DND-41 (cell line): ENCODE measurements at regions not wholly inside any gene's neighbourhood (a gene's known extent, or its start where the extent isn't known, plus 50 kb on each side); places are given as distances from the start of the nearest gene placed in this dataset.

Experiments used
- ATAC-seq: fragments of 200-7000 bp; cut with Tn5 transposase; 3 replicates; pipeline ENCODE4 v1.9.1; 2021; ENCODE audit warnings: low read depth; ENCODE audit not compliant: insufficient read depth
- DNase-seq: peaks from one replicate; pipeline ENCODE4 v3.0.0-alpha.2; 2020
- H2AFZ ChIP-seq: 2 replicates; pipeline ENCODE4 v1.6.0; 2012; ENCODE audit warnings: low read depth, low read length
- H3K27ac ChIP-seq: 2 replicates; pipeline ENCODE4 v1.5.1; 2012; ENCODE audit warnings: low read length, inconsistent platforms
- H3K27me3 ChIP-seq: fragments of 200-600 bp; sonication (generic); 2 replicates; pipeline ENCODE4 v1.6.0; 2012; ENCODE audit warnings: low read length, mild to moderate bottlenecking, inconsistent platforms; ENCODE audit not compliant: insufficient read depth, poor library complexity
- H3K36me3 ChIP-seq: 2 replicates; pipeline ENCODE4 v1.5.1; 2012; ENCODE audit warnings: low read length, inconsistent platforms; ENCODE audit not compliant: insufficient read depth
- H3K4me1 ChIP-seq: 2 replicates; pipeline ENCODE4 v1.5.1; 2012; ENCODE audit warnings: mild to moderate bottlenecking, low read length; ENCODE audit not compliant: insufficient read depth
- H3K4me2 ChIP-seq: 2 replicates; pipeline ENCODE4 v1.6.0; 2012; ENCODE audit warnings: mild to moderate bottlenecking, moderate library complexity, low read length, inconsistent platforms; ENCODE audit not compliant: insufficient read depth
- H3K4me3 ChIP-seq, 2 experiments: fragments of 200-600 bp in 1 of 2; shearing (Covaris generic) in 1 of 2; 2 replicates each; pipeline ENCODE4 v1.5.1; 2012 to 2016; ENCODE audit warnings: inconsistent platforms in 2 of 2, low read length in 2 of 2, mild to moderate bottlenecking in 2 of 2, low read depth in 1 of 2, moderate library complexity in 1 of 2
- H3K79me2 ChIP-seq: 2 replicates; pipeline ENCODE4 v1.6.0; 2012; ENCODE audit warnings: low read length, inconsistent platforms; ENCODE audit not compliant: insufficient read depth
- H3K9ac ChIP-seq: 2 replicates; pipeline ENCODE4 v1.6.0; 2012; ENCODE audit warnings: low read depth, mild to moderate bottlenecking, inconsistent platforms, low read length, moderate library complexity
- H3K9me3 ChIP-seq: 2 replicates; pipeline ENCODE4 v1.5.1; 2012; ENCODE audit warnings: low read length, moderate library complexity, mild to moderate bottlenecking, inconsistent platforms; ENCODE audit not compliant: insufficient read depth, severe bottlenecking
- H4K20me1 ChIP-seq: 2 replicates; pipeline ENCODE4 v1.6.0; 2012; ENCODE audit warnings: low read length; ENCODE audit not compliant: insufficient read depth
- EZH2 ChIP-seq: IDR thresholded peaks from 3 replicates; pipeline ENCODE4 v1.6.1; 2012; ENCODE audit warnings: borderline replicate concordance, low read depth, mild to moderate bottlenecking, moderate library complexity, low read length, inconsistent platforms; ENCODE audit not compliant: severe bottlenecking
- TF ChIP-seq, protein P1 (sequence below): IDR thresholded peaks from 2 replicates; pipeline ENCODE4 v1.5.1; 2012; ENCODE audit warnings: borderline replicate concordance, low read length, moderate library complexity, mild to moderate bottlenecking; ENCODE audit not compliant: poor library complexity, severe bottlenecking; ENCODE audit errors: extremely low read depth

DNA sequence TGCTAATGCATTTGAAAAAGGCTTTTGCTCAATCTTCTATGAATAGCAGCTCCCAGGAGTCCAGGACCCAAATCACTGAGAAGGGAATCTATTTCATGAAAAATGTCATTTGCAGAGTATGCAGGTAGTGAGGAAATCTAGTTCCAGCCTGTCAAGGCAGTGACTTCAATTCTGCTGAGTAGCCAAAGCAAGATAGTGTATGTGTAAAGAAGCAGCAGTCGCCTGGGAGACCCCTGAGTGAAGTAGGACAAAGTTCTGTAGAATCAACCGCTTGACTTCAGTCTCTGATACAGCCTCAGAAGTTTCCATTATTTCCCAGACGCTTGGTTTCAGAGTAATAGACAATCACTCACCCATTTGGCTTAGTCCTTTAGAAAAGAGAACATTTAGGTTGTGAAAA lies 435.6 kb upstream of the LRFN5 start:
- no peaks in the 10 kb centered on the region for H3K27me3 ChIP-seq
- TF ChIP-seq EZH2: no peak
- TF ChIP-seq, protein P1, sequence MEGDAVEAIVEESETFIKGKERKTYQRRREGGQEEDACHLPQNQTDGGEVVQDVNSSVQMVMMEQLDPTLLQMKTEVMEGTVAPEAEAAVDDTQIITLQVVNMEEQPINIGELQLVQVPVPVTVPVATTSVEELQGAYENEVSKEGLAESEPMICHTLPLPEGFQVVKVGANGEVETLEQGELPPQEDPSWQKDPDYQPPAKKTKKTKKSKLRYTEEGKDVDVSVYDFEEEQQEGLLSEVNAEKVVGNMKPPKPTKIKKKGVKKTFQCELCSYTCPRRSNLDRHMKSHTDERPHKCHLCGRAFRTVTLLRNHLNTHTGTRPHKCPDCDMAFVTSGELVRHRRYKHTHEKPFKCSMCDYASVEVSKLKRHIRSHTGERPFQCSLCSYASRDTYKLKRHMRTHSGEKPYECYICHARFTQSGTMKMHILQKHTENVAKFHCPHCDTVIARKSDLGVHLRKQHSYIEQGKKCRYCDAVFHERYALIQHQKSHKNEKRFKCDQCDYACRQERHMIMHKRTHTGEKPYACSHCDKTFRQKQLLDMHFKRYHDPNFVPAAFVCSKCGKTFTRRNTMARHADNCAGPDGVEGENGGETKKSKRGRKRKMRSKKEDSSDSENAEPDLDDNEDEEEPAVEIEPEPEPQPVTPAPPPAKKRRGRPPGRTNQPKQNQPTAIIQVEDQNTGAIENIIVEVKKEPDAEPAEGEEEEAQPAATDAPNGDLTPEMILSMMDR: no peak
- H3K4me1 ChIP-seq: no peaks in the 10 kb centered on the region
- ATAC-seq (no peak), DNase-seq (no peak)
- no peaks in the 10 kb centered on the region for H3K79me2 ChIP-seq
- no peak overlapping the region for H2AFZ ChIP-seq
- no peak overlapping the region for H3K4me2 ChIP-seq
- no peaks in the 10 kb centered on the region for H3K9me3 ChIP-seq
- H3K9ac ChIP-seq: no peak overlapping the region
- H3K36me3 ChIP-seq: no peaks in the 10 kb centered on the region
- H3K4me3 ChIP-seq: no peak overlapping the region
- H4K20me1 ChIP-seq: no peaks in the 10 kb centered on the region
- no peak overlapping the region for H3K27ac ChIP-seq

DNA sequence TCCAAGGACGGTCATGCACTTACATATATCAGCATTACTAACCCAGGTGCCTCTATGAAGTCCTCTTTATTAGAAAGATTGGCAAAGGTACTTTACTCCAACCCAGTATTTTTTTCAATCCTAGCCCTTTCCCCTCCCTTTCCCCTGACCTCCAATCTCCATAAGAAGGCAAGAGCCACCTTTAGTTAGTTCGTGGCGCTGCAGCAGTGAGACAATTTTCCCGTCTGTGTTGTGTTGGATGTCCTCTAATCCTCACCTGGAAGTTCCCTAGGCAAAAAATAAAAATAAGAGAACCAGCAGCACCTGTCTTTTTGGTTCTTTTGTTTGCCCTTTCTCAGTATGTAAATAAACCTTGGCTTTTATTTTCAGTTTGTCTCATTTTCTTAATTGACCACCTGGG lies 439.6 kb upstream of the LRFN5 start:
- no peaks in the 10 kb centered on the region for H3K36me3 ChIP-seq
- no peak overlapping the region for H3K27ac ChIP-seq
- H3K79me2 ChIP-seq: no peaks in the 10 kb centered on the region
- no peaks in the 10 kb centered on the region for H3K27me3 ChIP-seq
- ATAC-seq (no peak), DNase-seq (no peak)
- no peak overlapping the region for H3K4me3 ChIP-seq
- H3K4me1 ChIP-seq: no peaks in the 10 kb centered on the region
- H3K9ac ChIP-seq: no peak overlapping the region
- no peak overlapping the region for H2AFZ ChIP-seq
- H4K20me1 ChIP-seq: no peaks in the 10 kb centered on the region
- TF ChIP-seq, protein P1: no peak
- TF ChIP-seq EZH2: no peak
- no peak overlapping the region for H3K4me2 ChIP-seq
- no peaks in the 10 kb centered on the region for H3K9me3 ChIP-seq

DNA sequence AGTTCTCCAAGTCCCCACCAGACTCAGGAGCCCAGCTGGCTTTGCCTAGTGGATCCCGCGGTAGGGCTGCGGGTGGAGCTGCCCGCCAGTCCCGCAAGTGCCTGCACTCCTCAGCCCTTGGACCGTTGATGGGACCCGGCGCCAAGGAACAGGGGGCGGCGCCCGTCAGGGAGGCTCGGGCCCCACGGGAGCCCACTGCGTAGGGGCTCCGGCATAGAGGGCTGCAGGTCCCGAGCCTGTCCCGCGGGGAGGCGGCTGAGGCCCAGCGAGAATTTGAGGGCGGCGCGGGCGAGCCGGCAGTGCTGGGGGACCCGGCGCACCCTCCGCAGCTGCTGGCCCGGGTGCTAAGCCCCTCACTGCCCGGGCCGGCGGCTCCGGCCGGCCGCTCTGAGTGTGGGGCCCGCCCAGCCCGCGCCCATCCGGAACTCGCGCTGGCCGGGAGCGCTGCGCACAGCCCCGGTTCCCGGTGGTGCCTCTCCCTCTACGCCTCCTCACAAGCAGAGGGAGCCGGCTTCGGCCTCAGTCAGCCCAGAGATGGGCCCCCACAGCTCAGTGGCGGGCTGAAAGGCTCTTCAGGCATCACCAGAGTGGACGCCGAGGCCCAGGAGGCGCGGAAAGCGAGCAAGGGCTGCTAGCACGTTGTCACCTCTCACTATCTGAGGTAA lies 452.4 kb upstream of the LRFN5 start:
- Histone ChIP-seq H3K9me3 (no peaks in the 10 kb centered on the region), H3K27me3 (no peaks in the 10 kb centered on the region), H2AFZ (no peak overlapping the region), H3K9ac (no peak overlapping the region), H3K36me3 (no peaks in the 10 kb centered on the region), H3K79me2 (no peaks in the 10 kb centered on the region), H3K4me2 (no peak overlapping the region), H4K20me1 (no peaks in the 10 kb centered on the region), H3K4me3 (no peak overlapping the region), H3K27ac (no peak overlapping the region), H3K4me1 (no peaks in the 10 kb centered on the region)
- no peak for ATAC-seq
- no peak for DNase-seq
- TF ChIP-seq, protein P1: no peak
- TF ChIP-seq EZH2: no peak

DNA sequence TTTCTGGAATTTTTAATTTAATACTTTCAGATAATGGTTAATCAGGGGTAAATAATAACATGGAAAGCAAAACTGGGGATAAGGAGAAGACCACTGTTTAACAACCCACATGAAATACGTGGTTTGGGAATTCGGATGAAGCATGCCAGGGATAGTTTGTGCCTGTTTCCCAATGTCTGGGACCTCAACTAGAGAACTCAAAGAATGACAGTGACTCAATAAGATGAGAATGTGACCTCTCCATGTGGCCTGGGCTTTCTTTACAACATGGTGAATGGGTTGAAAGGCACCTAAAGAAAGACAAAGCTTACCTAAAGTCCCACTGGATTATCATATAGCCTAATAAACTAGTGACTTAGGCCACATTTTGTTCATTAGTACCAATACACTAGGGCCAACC lies 460.3 kb upstream of the LRFN5 start:
- Histone ChIP-seq H2AFZ (no peak overlapping the region), H3K4me1 (no peaks in the 10 kb centered on the region), H3K9me3 (peaks cover 4% of the 10 kb centered on the region), H3K4me2 (no peak overlapping the region), H4K20me1 (no peaks in the 10 kb centered on the region), H3K36me3 (no peaks in the 10 kb centered on the region), H3K27me3 (no peaks in the 10 kb centered on the region), H3K79me2 (no peaks in the 10 kb centered on the region), H3K27ac (no peak overlapping the region), H3K4me3 (no peak overlapping the region), H3K9ac (no peak overlapping the region)
- TF ChIP-seq EZH2: no peak
- TF ChIP-seq, protein P1: no peak
- ATAC-seq (no peak), DNase-seq (no peak)
